ENCODE measurements at regions not wholly inside any gene's neighbourhood (a gene's known extent, or its start where the extent isn't known, plus 50 kb on each side); places are given as distances from the start of the nearest gene placed in this dataset.

DNA sequence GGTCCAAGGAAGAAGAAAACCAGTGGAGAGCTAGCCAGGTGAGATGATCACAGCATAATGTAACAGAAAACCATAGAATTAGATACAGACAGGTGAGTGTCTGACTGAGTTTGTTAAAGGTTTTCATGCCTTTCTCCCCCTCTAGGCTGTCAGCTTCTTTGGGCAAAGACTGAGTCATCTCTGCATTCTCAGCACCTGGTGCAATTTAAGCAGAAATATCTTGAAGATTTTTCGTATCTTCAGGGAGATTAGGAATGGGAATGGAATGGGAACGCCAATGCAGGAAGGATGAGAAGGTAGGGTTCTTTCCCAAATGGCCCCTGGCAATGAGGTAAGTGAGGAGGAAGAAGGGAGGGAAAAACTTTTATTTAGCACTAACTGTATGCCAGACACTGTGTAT is 122.0 kb upstream of the SLC7A14 start:
- in situ Hi-C loops (cut with HindIII; ENCODE audit: low pct_unique_long_range_greater_than_20kb, low sequenced_read_pairs) (no loop called here), intact Hi-C loops (cut with micrococcal nuclease; ENCODE audit: unreplicated experiment) (no loop called here)
- H3K9me3 ChIP-seq (ENCODE audit: control insufficient read depth, insufficient read depth, low read depth, low read length), result peaks cover 3% of the 10 kb centered on the region; the same call in 1 of the 2 replicates
- H3K27ac ChIP-seq (ENCODE audit: low read length), result no peak overlapping the region
- H3K4me3 ChIP-seq (ENCODE audit: low read depth in 2 of 2, low read length in 2 of 2), result no peak overlapping the region
- no TSS peak for BruUV-seq (replicated peaks)
- DNase-seq (ENCODE audit: low read depth, low spot score) (no peak), ATAC-seq (no peak)
- CTCF ChIA-PET, result no interaction called here
- POLR2A ChIA-PET, result no interaction called here
- H3K36me3 ChIP-seq (ENCODE audit: control insufficient read depth, insufficient read depth, low read length), result no peaks in the 10 kb centered on the region
- H3K27me3 ChIP-seq (ENCODE audit: control insufficient read depth, insufficient read depth, low read length), result no peaks in the 10 kb centered on the region; the same call in 1 of the 2 replicates
- no peak for TF ChIP-seq SIN3A (IDR thresholded peaks at IDR 0.05; ENCODE audit: borderline replicate concordance, insufficient read depth, low read depth, low read length)
- no peak for TF ChIP-seq POLR2AphosphoS5 (IDR thresholded peaks at IDR 0.05; ENCODE audit: low read depth, low read length)
- no peak for TF ChIP-seq TCF7L2 (IDR thresholded peaks at IDR 0.05; ENCODE audit: low read depth, low read length)
- TF ChIP-seq, protein P1, sequence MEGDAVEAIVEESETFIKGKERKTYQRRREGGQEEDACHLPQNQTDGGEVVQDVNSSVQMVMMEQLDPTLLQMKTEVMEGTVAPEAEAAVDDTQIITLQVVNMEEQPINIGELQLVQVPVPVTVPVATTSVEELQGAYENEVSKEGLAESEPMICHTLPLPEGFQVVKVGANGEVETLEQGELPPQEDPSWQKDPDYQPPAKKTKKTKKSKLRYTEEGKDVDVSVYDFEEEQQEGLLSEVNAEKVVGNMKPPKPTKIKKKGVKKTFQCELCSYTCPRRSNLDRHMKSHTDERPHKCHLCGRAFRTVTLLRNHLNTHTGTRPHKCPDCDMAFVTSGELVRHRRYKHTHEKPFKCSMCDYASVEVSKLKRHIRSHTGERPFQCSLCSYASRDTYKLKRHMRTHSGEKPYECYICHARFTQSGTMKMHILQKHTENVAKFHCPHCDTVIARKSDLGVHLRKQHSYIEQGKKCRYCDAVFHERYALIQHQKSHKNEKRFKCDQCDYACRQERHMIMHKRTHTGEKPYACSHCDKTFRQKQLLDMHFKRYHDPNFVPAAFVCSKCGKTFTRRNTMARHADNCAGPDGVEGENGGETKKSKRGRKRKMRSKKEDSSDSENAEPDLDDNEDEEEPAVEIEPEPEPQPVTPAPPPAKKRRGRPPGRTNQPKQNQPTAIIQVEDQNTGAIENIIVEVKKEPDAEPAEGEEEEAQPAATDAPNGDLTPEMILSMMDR (IDR thresholded peaks at IDR 0.05), result no peak
- TF ChIP-seq, protein P2, sequence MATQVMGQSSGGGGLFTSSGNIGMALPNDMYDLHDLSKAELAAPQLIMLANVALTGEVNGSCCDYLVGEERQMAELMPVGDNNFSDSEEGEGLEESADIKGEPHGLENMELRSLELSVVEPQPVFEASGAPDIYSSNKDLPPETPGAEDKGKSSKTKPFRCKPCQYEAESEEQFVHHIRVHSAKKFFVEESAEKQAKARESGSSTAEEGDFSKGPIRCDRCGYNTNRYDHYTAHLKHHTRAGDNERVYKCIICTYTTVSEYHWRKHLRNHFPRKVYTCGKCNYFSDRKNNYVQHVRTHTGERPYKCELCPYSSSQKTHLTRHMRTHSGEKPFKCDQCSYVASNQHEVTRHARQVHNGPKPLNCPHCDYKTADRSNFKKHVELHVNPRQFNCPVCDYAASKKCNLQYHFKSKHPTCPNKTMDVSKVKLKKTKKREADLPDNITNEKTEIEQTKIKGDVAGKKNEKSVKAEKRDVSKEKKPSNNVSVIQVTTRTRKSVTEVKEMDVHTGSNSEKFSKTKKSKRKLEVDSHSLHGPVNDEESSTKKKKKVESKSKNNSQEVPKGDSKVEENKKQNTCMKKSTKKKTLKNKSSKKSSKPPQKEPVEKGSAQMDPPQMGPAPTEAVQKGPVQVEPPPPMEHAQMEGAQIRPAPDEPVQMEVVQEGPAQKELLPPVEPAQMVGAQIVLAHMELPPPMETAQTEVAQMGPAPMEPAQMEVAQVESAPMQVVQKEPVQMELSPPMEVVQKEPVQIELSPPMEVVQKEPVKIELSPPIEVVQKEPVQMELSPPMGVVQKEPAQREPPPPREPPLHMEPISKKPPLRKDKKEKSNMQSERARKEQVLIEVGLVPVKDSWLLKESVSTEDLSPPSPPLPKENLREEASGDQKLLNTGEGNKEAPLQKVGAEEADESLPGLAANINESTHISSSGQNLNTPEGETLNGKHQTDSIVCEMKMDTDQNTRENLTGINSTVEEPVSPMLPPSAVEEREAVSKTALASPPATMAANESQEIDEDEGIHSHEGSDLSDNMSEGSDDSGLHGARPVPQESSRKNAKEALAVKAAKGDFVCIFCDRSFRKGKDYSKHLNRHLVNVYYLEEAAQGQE (IDR thresholded peaks at IDR 0.05; ENCODE audit: insufficient read depth in 1 of 2, low read depth in 2 of 2, low read length in 1 of 2), result no peak
- no peaks in the 10 kb centered on the region for H3K4me1 ChIP-seq (ENCODE audit: control insufficient read depth, insufficient read depth, low read length)

DNA sequence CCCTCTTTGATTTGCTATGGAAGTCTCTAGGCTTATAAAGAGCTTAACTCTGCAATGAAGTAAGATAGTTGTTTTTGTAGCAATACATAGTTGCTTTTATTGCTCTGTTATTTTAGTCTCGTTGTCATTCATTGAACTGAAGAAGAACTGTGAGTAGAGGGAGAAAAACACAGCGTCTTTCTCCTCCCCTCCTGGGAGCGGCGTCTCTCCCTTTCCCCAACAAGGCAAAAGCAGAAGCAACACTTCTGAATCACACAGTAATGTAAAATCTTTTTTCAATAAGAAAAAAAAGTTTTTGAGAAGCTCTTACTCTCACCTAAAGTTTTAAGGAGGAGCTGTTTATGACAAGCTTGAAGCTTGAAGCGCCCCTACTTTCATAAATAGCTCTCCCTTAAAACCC is 119.3 kb upstream of the SLC7A14 start:
- no peak overlapping the region for H3K27ac ChIP-seq (ENCODE audit: low read length)
- no peaks in the 10 kb centered on the region for H3K4me1 ChIP-seq (ENCODE audit: control insufficient read depth, insufficient read depth, low read length)
- TF ChIP-seq SIN3A (IDR thresholded peaks at IDR 0.05; ENCODE audit: borderline replicate concordance, insufficient read depth, low read depth, low read length) (no peak), POLR2AphosphoS5 (IDR thresholded peaks at IDR 0.05; ENCODE audit: low read depth, low read length) (no peak), TCF7L2 (IDR thresholded peaks at IDR 0.05; ENCODE audit: low read depth, low read length) (no peak)
- TF ChIP-seq, protein P1 (IDR thresholded peaks at IDR 0.05), result no peak
- TF ChIP-seq, protein P2 (IDR thresholded peaks at IDR 0.05; ENCODE audit: insufficient read depth in 1 of 2, low read depth in 2 of 2, low read length in 1 of 2), result no peak
- no TSS peak for BruUV-seq (replicated peaks)
- ATAC-seq, result no peak
- no peak for DNase-seq (ENCODE audit: low read depth, low spot score)
- no peak overlapping the region for H3K4me3 ChIP-seq (ENCODE audit: low read depth in 2 of 2, low read length in 2 of 2)
- intact Hi-C loops (cut with micrococcal nuclease; ENCODE audit: unreplicated experiment) (no loop called here), in situ Hi-C loops (cut with HindIII; ENCODE audit: low pct_unique_long_range_greater_than_20kb, low sequenced_read_pairs) (no loop called here)
- 0 out of 2 replicates have a peak, but pooled peaks cover 3% of the 10 kb centered on the region for H3K9me3 ChIP-seq (ENCODE audit: control insufficient read depth, insufficient read depth, low read depth, low read length)
- H3K36me3 ChIP-seq (ENCODE audit: control insufficient read depth, insufficient read depth, low read length), result no peaks in the 10 kb centered on the region
- ChIA-PET CTCF (no interaction called here), POLR2A (no interaction called here)
- H3K27me3 ChIP-seq (ENCODE audit: control insufficient read depth, insufficient read depth, low read length), result no peaks in the 10 kb centered on the region; the same call in 1 of the 2 replicates

Measured in Panc1 (cell line).